ENCODE measurements at regions not wholly inside any gene's neighbourhood (a gene's known extent, or its start where the extent isn't known, plus 50 kb on each side); places are given as distances from the start of the nearest gene placed in this dataset.

DNA sequence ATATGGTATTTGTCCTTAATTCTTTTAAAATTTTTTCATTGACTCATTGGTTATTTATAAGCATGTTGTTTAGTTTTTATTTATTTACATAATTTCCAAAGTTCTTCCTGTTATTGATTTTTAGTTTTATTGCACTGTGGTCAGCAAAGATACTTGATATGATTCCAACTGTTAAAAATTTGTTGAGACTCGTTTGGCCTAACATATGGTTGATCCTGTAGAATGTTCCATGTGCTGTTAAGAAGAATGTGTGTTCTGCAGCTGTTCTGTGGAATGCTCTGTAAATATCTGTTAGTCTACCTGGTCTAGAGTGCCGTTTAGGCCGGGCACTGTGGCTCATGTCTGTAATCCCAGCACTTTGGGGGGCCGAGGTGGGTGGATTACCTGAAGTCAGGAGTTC, 197.7 kb downstream of the CD109 start:
- no peak overlapping the region for H2AFZ ChIP-seq (ENCODE audit: low read length)
- no peaks in the 10 kb centered on the region for H3K4me1 ChIP-seq (ENCODE audit: insufficient read depth, low read length)
- CTCF ChIA-PET (ENCODE audit: low intra/inter-chr PET ratio, low total read pairs) = no interaction called here
- intact Hi-C loops (cut with micrococcal nuclease; ENCODE audit: unreplicated experiment) = no loop called here
- POLR2A ChIA-PET = no interaction called here
- no peak overlapping the region for H3K27ac ChIP-seq (ENCODE audit: extremely low read length, insufficient read depth, low read length)
- H3K79me2 ChIP-seq (ENCODE audit: insufficient read depth, low read length) = no peaks in the 10 kb centered on the region
- H3K9ac ChIP-seq (ENCODE audit: insufficient read depth, low read depth, low read length) = no peak overlapping the region
- FAIRE-seq = no peak
- no peak overlapping the region for H3K4me2 ChIP-seq (ENCODE audit: low read depth, low read length)
- H3K9me3 ChIP-seq (ENCODE audit: low read length) = no peaks in the 10 kb centered on the region
- H4K20me1 ChIP-seq (ENCODE audit: insufficient read depth, low read length) = no peaks in the 10 kb centered on the region
- 0% methylated on average over 4 of the region's 4 CpGs for WGBS (ENCODE audit: low lambda C conversion rate)
- no TSS peak for BruUV-seq (replicated peaks)
- H3K27me3 ChIP-seq (ENCODE audit: control insufficient read depth in 1 of 2, insufficient read depth in 2 of 2, low read length in 2 of 2) = no peaks in the 10 kb centered on the region
- ATAC-seq = no peak
- no peak overlapping the region for H3K4me3 ChIP-seq (replicated peaks in 1 of 3; ENCODE audit: insufficient read depth in 1 of 3, low read depth in 2 of 3, low read length in 3 of 3)
- no peak for DNase-seq (ENCODE audit: low spot score)
- H3K36me3 ChIP-seq (replicated peaks in 1 of 2; ENCODE audit: control insufficient read depth in 1 of 2, insufficient read depth in 2 of 2, low read length in 2 of 2) = no peaks in the 10 kb centered on the region
- in situ Hi-C loops (cut with HindIII; ENCODE audit: extremely low pct_ligation_motif_present, low pct_unique_long_range_greater_than_20kb) = no loop called here
- TF ChIP-seq, protein P1, sequence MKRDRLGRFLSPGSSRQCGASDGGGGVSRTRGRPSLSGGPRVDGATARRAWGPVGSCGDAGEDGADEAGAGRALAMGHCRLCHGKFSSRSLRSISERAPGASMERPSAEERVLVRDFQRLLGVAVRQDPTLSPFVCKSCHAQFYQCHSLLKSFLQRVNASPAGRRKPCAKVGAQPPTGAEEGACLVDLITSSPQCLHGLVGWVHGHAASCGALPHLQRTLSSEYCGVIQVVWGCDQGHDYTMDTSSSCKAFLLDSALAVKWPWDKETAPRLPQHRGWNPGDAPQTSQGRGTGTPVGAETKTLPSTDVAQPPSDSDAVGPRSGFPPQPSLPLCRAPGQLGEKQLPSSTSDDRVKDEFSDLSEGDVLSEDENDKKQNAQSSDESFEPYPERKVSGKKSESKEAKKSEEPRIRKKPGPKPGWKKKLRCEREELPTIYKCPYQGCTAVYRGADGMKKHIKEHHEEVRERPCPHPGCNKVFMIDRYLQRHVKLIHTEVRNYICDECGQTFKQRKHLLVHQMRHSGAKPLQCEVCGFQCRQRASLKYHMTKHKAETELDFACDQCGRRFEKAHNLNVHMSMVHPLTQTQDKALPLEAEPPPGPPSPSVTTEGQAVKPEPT (CRISPR knock-in tag; IDR thresholded peaks at IDR 0.05; ENCODE audit: low read depth) = no peak
- TF ChIP-seq ZNF331 (CRISPR knock-in tag; IDR thresholded peaks at IDR 0.05) (no peak), ZNF598 (CRISPR knock-in tag; IDR thresholded peaks at IDR 0.05; ENCODE audit: borderline replicate concordance) (no peak), ZNF703 (CRISPR knock-in tag; IDR thresholded peaks at IDR 0.05; ENCODE audit: borderline replicate concordance) (no peak), AHR (CRISPR knock-in tag; IDR thresholded peaks at IDR 0.05) (no peak), TAF1 (CRISPR knock-in tag; IDR thresholded peaks at IDR 0.05) (no peak), NBN (conservative IDR thresholded peaks at IDR 0.05) (no peak), ZNF766 (CRISPR knock-in tag; IDR thresholded peaks at IDR 0.05; ENCODE audit: borderline replicate concordance) (no peak), CBX1 (IDR thresholded peaks at IDR 0.05; ENCODE audit: low read depth) (no peak), ZFY (CRISPR knock-in tag; IDR thresholded peaks at IDR 0.05) (no peak), TAF15 (IDR thresholded peaks at IDR 0.05; ENCODE audit: low read depth, low read length, poor library complexity, severe bottlenecking) (no peak), CBX2 (IDR thresholded peaks at IDR 0.05; ENCODE audit: low read depth, low read length) (no peak), CBX2 (CRISPR knock-in tag; IDR thresholded peaks at IDR 0.05; ENCODE audit: low read depth) (no peak), HOXD1 (CRISPR knock-in tag; IDR thresholded peaks at IDR 0.05) (no peak), RAD21 (CRISPR knock-in tag; IDR thresholded peaks at IDR 0.05) (no peak), ZBTB2 (CRISPR knock-in tag; IDR thresholded peaks at IDR 0.05; ENCODE audit: low read depth) (no peak), ZFX (CRISPR knock-in tag; IDR thresholded peaks at IDR 0.05; ENCODE audit: low read depth) (no peak)
- TF ChIP-seq, protein P2, sequence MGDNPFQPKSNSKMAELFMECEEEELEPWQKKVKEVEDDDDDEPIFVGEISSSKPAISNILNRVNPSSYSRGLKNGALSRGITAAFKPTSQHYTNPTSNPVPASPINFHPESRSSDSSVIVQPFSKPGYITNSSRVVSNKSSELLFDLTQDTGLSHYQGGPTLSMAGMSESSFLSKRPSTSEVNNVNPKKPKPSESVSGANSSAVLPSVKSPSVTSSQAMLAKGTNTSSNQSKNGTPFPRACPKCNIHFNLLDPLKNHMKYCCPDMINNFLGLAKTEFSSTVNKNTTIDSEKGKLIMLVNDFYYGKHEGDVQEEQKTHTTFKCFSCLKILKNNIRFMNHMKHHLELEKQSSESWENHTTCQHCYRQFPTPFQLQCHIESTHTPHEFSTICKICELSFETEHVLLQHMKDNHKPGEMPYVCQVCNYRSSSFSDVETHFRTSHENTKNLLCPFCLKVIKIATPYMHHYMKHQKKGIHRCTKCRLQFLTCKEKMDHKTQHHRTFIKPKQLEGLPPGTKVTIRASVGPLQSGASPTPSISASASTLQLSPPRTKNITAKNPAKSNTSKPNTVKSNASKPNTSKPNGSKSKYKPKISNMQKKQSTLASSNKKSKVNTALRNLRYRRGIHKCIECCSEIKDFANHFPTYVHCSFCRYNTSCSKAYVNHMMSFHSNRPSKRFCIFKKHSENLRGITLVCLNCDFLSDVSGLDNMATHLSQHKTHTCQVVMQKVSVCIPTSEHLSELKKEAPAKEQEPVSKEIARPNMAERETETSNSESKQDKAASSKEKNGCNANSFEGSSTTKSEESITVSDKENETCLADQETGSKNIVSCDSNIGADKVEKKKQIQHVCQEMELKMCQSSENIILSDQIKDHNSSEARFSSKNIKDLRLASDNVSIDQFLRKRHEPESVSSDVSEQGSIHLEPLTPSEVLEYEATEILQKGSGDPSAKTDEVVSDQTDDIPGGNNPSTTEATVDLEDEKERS (CRISPR knock-in tag; IDR thresholded peaks at IDR 0.05) = no peak
- TF ChIP-seq, protein P3, sequence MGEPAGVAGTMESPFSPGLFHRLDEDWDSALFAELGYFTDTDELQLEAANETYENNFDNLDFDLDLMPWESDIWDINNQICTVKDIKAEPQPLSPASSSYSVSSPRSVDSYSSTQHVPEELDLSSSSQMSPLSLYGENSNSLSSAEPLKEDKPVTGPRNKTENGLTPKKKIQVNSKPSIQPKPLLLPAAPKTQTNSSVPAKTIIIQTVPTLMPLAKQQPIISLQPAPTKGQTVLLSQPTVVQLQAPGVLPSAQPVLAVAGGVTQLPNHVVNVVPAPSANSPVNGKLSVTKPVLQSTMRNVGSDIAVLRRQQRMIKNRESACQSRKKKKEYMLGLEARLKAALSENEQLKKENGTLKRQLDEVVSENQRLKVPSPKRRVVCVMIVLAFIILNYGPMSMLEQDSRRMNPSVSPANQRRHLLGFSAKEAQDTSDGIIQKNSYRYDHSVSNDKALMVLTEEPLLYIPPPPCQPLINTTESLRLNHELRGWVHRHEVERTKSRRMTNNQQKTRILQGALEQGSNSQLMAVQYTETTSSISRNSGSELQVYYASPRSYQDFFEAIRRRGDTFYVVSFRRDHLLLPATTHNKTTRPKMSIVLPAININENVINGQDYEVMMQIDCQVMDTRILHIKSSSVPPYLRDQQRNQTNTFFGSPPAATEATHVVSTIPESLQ (CRISPR knock-in tag; conservative IDR thresholded peaks at IDR 0.05) = no peak

Measured in HepG2 (cell line).